H9 (cell line): ENCODE measurements at regions not wholly inside any gene's neighbourhood (a gene's known extent, or its start where the extent isn't known, plus 50 kb on each side); places are given as distances from the start of the nearest gene placed in this dataset.

ENCODE experiments used
- DNase-seq: peaks from one replicate; pipeline ENCODE4 v3.0.0-alpha.2; 2017
- H2AFZ ChIP-seq: one replicate; pipeline ENCODE4 v1.6.1; 2013; ENCODE audit warnings: mild to moderate bottlenecking, low read length, control low read depth, moderate library complexity
- H2AK5ac ChIP-seq: 2 replicates; pipeline ENCODE4 v1.6.1; 2013; ENCODE audit warnings: low read length, control low read depth, mixed read lengths; ENCODE audit not compliant: insufficient read length
- H2BK120ac ChIP-seq: one replicate; pipeline ENCODE4 v1.6.1; 2013; ENCODE audit warnings: low read depth, mild to moderate bottlenecking, low read length, control low read depth, inconsistent platforms; ENCODE audit not compliant: poor library complexity, severe bottlenecking
- H2BK12ac ChIP-seq: 2 replicates; pipeline ENCODE4 v1.6.1; 2013; ENCODE audit warnings: low read length, control low read depth, mixed read lengths, low read depth; ENCODE audit not compliant: insufficient read length
- H2BK15ac ChIP-seq: 2 replicates; pipeline ENCODE4 v1.6.1; 2013; ENCODE audit warnings: low read depth, low read length, control low read depth
- H2BK20ac ChIP-seq: one replicate; pipeline ENCODE4 v1.6.1; 2013; ENCODE audit warnings: low read depth, mild to moderate bottlenecking, low read length, control low read depth, inconsistent platforms; ENCODE audit not compliant: poor library complexity, severe bottlenecking
- H2BK5ac ChIP-seq: 2 replicates; pipeline ENCODE4 v1.6.1; 2013; ENCODE audit warnings: low read length, control low read depth, mixed read lengths; ENCODE audit not compliant: insufficient read length
- H3K14ac ChIP-seq: 2 replicates; pipeline ENCODE4 v1.6.1; 2013; ENCODE audit warnings: low read length, control low read depth; ENCODE audit not compliant: insufficient read depth
- H3K18ac ChIP-seq: 2 replicates; pipeline ENCODE4 v1.6.1; 2013; ENCODE audit warnings: low read depth, mild to moderate bottlenecking, mixed read lengths, low read length, control low read depth; ENCODE audit not compliant: insufficient read length
- H3K23ac ChIP-seq: 2 replicates; pipeline ENCODE4 v1.6.1; 2013; ENCODE audit warnings: low read length, control low read depth, mixed read lengths, low read depth; ENCODE audit not compliant: insufficient read length
- H3K23me2 ChIP-seq: 2 replicates; pipeline ENCODE4 v1.6.1; 2013; ENCODE audit warnings: low read depth, mild to moderate bottlenecking, mixed read lengths, low read length, control low read depth; ENCODE audit not compliant: insufficient read length, poor library complexity, severe bottlenecking
- H3K27ac ChIP-seq: 2 replicates; pipeline ENCODE4 v1.5.1; 2013; ENCODE audit warnings: low read length, control low read depth, mixed read lengths, low read depth; ENCODE audit not compliant: insufficient read length
- H3K27me3 ChIP-seq: 2 replicates; pipeline ENCODE4 v1.6.1; 2013; ENCODE audit warnings: low read length, control low read depth, inconsistent platforms; ENCODE audit not compliant: insufficient read depth
- H3K4ac ChIP-seq: 2 replicates; pipeline ENCODE4 v1.6.1; 2013; ENCODE audit warnings: low read depth, mild to moderate bottlenecking, control low read depth, inconsistent platforms, low read length, moderate library complexity
- H3K4me1 ChIP-seq: 2 replicates; pipeline ENCODE4 v1.6.1; 2013; ENCODE audit warnings: low read length, control low read depth, inconsistent platforms; ENCODE audit not compliant: insufficient read depth
- H3K4me2 ChIP-seq: 2 replicates; pipeline ENCODE4 v1.6.1; 2013; ENCODE audit warnings: low read length, control low read depth, mixed read lengths; ENCODE audit not compliant: insufficient read length, insufficient read depth
- H3K56ac ChIP-seq: 2 replicates; pipeline ENCODE4 v1.6.1; 2013; ENCODE audit warnings: low read depth, mild to moderate bottlenecking, mixed read lengths, low read length, control low read depth; ENCODE audit not compliant: insufficient read length
- H3K79me1 ChIP-seq: 2 replicates; pipeline ENCODE4 v1.6.1; 2013; ENCODE audit warnings: low read depth, mild to moderate bottlenecking, moderate library complexity, low read length, control low read depth, inconsistent platforms; ENCODE audit not compliant: insufficient read depth, poor library complexity, severe bottlenecking
- H3K79me2 ChIP-seq: 2 replicates; pipeline ENCODE4 v1.6.1; 2013; ENCODE audit warnings: low read length, control low read depth, inconsistent platforms; ENCODE audit not compliant: insufficient read depth
- H3K9ac ChIP-seq: 2 replicates; pipeline ENCODE4 v1.6.1; 2013; ENCODE audit warnings: low read length, control low read depth, mixed read lengths; ENCODE audit not compliant: insufficient read length; ENCODE audit errors: extremely low read depth
- H3K9me3 ChIP-seq: one replicate; pipeline ENCODE4 v1.6.1; 2013; ENCODE audit warnings: low read depth, low read length, inconsistent platforms; ENCODE audit not compliant: control insufficient read depth
- H3T11ph ChIP-seq: one replicate; pipeline ENCODE4 v1.6.1; 2013; ENCODE audit warnings: mild to moderate bottlenecking, low read length, control low read depth, inconsistent platforms
- H4K20me1 ChIP-seq: one replicate; pipeline ENCODE4 v1.6.1; 2013; ENCODE audit not compliant: control insufficient read depth, insufficient read length, insufficient read depth
- H4K5ac ChIP-seq: 2 replicates; pipeline ENCODE4 v1.6.1; 2013; ENCODE audit warnings: low read depth, mild to moderate bottlenecking, mixed read lengths, low read length, control low read depth; ENCODE audit not compliant: insufficient read length
- H4K8ac ChIP-seq: replicated peaks from 2 replicates; pipeline ENCODE4 v1.6.1; 2013; ENCODE audit warnings: low read length, control low read depth, mixed read lengths, low read depth; ENCODE audit not compliant: insufficient read length
- H4K91ac ChIP-seq: 2 replicates; pipeline ENCODE4 v1.6.1; 2013; ENCODE audit warnings: low read depth, mild to moderate bottlenecking, moderate library complexity, mixed read lengths, low read length, control low read depth; ENCODE audit not compliant: insufficient read length
- H3K27ac Mint-ChIP-seq, 3 experiments: 2 replicates in 2 of 3; 3 replicates in 1 of 3; pipeline ENCODE4 v1.8.0; 2020 to 2021; ENCODE audit warnings: mixed read lengths in 3 of 3, mild to moderate bottlenecking in 1 of 3, moderate library complexity in 1 of 3
- H3K27me3 Mint-ChIP-seq: 2 replicates; pipeline ENCODE4 v1.8.0; 2021; ENCODE audit warnings: low read depth, mild to moderate bottlenecking, moderate library complexity, mixed read lengths
- H3K36me3 Mint-ChIP-seq, 3 experiments: 2 replicates in 2 of 3; 3 replicates in 1 of 3; pipeline ENCODE4 v1.8.0; 2020 to 2021; ENCODE audit warnings: low read depth in 3 of 3, mixed read lengths in 3 of 3; ENCODE audit not compliant: insufficient read depth in 1 of 3
- H3K4me1 Mint-ChIP-seq, 2 experiments: 2 replicates each; pipeline ENCODE4 v1.8.0; 2020; ENCODE audit warnings: mixed read lengths in 2 of 2
- H3K4me3 Mint-ChIP-seq, 2 experiments: 2 replicates in 1 of 2; 3 replicates in 1 of 2; pipeline ENCODE4 v1.8.0; 2020 to 2021; ENCODE audit warnings: mild to moderate bottlenecking in 2 of 2, mixed read lengths in 2 of 2, moderate library complexity in 1 of 2
- H3K9me3 Mint-ChIP-seq, 2 experiments: 2 replicates in 1 of 2; 3 replicates in 1 of 2; pipeline ENCODE4 v1.8.0; 2020; ENCODE audit warnings: mild to moderate bottlenecking in 2 of 2, mixed read lengths in 2 of 2, moderate library complexity in 1 of 2
- CTCF ChIP-seq: fragments of 200-600 bp; sonication (generic); conservative IDR thresholded peaks from 3 replicates; pipeline ENCODE4 v1.8.0; 2021; ENCODE audit warnings: antibody characterized with exemption, mild to moderate bottlenecking
- WGBS: extraction: QIAGEN DNeasy Blood & Tissue Kit; methylation state at CpG from one replicate; pipeline ENCODE4 v1.1.7; 2013; ENCODE audit warnings: missing lambda C conversion rate, low lambda C conversion rate, mixed read lengths; ENCODE audit not compliant: insufficient read length; ENCODE audit errors: extremely low coverage; 5-methylcytosine and 5-hydroxymethylcytosine counted together

GRCh38 chr1:189681252-189681919, 796.3 kb downstream of the BRINP3 start:
- no peak overlapping the region for H2AK5ac ChIP-seq
- no peak overlapping the region for H3K27ac Mint-ChIP-seq

More at GRCh38 chr1:189681252-189681919, 796.3 kb downstream of the BRINP3 start:
- Histone ChIP-seq H3K9me3 (no peaks in the 10 kb centered on the region), H2AFZ (no peak overlapping the region), H3K14ac (no peak overlapping the region), H3K27ac (no peak overlapping the region), H2BK12ac (no peak overlapping the region), H3K56ac (no peak overlapping the region), H3K4me2 (no peak overlapping the region), H3K4ac (no peak overlapping the region), H3K79me2 (no peaks in the 10 kb centered on the region), H4K5ac (no peak overlapping the region), H2BK120ac (no peak overlapping the region), H2BK20ac (no peak overlapping the region), H3K23me2 (no peaks in the 10 kb centered on the region), H4K91ac (no peak overlapping the region), H3K9ac (no peak overlapping the region), H3T11ph (no peak overlapping the region), H4K20me1 (no peaks in the 10 kb centered on the region), H2BK5ac (no peak overlapping the region), H3K18ac (no peak overlapping the region), H3K23ac (no peak overlapping the region), H3K79me1 (no peaks in the 10 kb centered on the region), H4K8ac (no peak overlapping the region), H3K4me1 (no peaks in the 10 kb centered on the region), H2BK15ac (no peak overlapping the region), H3K27me3 (no peaks in the 10 kb centered on the region)
- no peak overlapping the region for H3K4me3 Mint-ChIP-seq
- H3K27me3 Mint-ChIP-seq, result no peaks in the 10 kb centered on the region; the same call in 1 of the 2 replicates
- no peak for TF ChIP-seq CTCF
- no peak for DNase-seq
- H3K36me3 Mint-ChIP-seq, result no peaks in the 10 kb centered on the region
- H3K4me1 Mint-ChIP-seq, result no peaks in the 10 kb centered on the region
- H3K9me3 Mint-ChIP-seq, result no peaks in the 10 kb centered on the region
- WGBS, result no CpG with 5 or more reads among the region's 3 CpGs
